ENCODE measurements at regions not wholly inside any gene's neighbourhood (a gene's known extent, or its start where the extent isn't known, plus 50 kb on each side); places are given as distances from the start of the nearest gene placed in this dataset.

- H3K27me3 Mint-ChIP-seq, result no peaks in the 10 kb centered on the region
- no peak for TF ChIP-seq CTCF (conservative IDR thresholded peaks at IDR 0.05)
- H3K9me3 Mint-ChIP-seq, result peaks cover 6% of the 10 kb centered on the region
- DNase-seq (ENCODE audit: extremely low spot score, unreplicated experiment), result no peak
- no peaks in the 10 kb centered on the region for H3K36me3 Mint-ChIP-seq
- no peak overlapping the region for H3K4me3 Mint-ChIP-seq
- peaks cover 10% of the 10 kb centered on the region for H3K4me1 Mint-ChIP-seq (ENCODE audit: unreplicated experiment)
- H3K27ac Mint-ChIP-seq, result no peak overlapping the region
These were observed 375.4 kb upstream of the RSPO3 start for GRCh38 chr6:126743076-126743475.

GRCh38 chr6:126747728-126748540 is 370.5 kb upstream of the RSPO3 start:
- Mint-ChIP-seq H3K27ac (no peak overlapping the region), H3K4me3 (no peak overlapping the region), H3K9me3 (peaks cover 6% of the 10 kb centered on the region), H3K4me1 (ENCODE audit: unreplicated experiment) (no peaks in the 10 kb centered on the region), H3K36me3 (no peaks in the 10 kb centered on the region), H3K27me3 (no peaks in the 10 kb centered on the region)
- no peak for TF ChIP-seq CTCF (conservative IDR thresholded peaks at IDR 0.05)
- no peak for DNase-seq (ENCODE audit: extremely low spot score, unreplicated experiment)

- Mint-ChIP-seq H3K9me3 (peaks cover 15% of the 10 kb centered on the region), H3K27me3 (no peaks in the 10 kb centered on the region), H3K36me3 (no peaks in the 10 kb centered on the region), H3K27ac (no peak overlapping the region), H3K4me1 (ENCODE audit: unreplicated experiment) (no peaks in the 10 kb centered on the region), H3K4me3 (no peak overlapping the region)
- DNase-seq (ENCODE audit: extremely low spot score, unreplicated experiment), result no peak
- no peak for TF ChIP-seq CTCF (conservative IDR thresholded peaks at IDR 0.05)
These were observed 364.9 kb upstream of the RSPO3 start for GRCh38 chr6:126753606-126754005.

- DNase-seq (ENCODE audit: extremely low spot score, unreplicated experiment), result no peak
- no peak for TF ChIP-seq CTCF (conservative IDR thresholded peaks at IDR 0.05)
- Mint-ChIP-seq H3K27me3 (peaks cover 3% of the 10 kb centered on the region), H3K4me3 (no peak overlapping the region), H3K4me1 (ENCODE audit: unreplicated experiment) (peaks cover 5% of the 10 kb centered on the region), H3K27ac (no peak overlapping the region), H3K36me3 (no peaks in the 10 kb centered on the region), H3K9me3 (peaks cover 5% of the 10 kb centered on the region)
These were observed 356.6 kb upstream of the RSPO3 start for GRCh38 chr6:126761854-126762253.

GRCh38 chr6:126764104-126764503 is 354.4 kb upstream of the RSPO3 start:
- peaks cover 3% of the 10 kb centered on the region for H3K27me3 Mint-ChIP-seq
- DNase-seq (ENCODE audit: extremely low spot score, unreplicated experiment), result no peak
- TF ChIP-seq CTCF (conservative IDR thresholded peaks at IDR 0.05), result no peak
- no peaks in the 10 kb centered on the region for H3K9me3 Mint-ChIP-seq
- peaks cover 9% of the 10 kb centered on the region for H3K4me1 Mint-ChIP-seq (ENCODE audit: unreplicated experiment)
- H3K36me3 Mint-ChIP-seq, result no peaks in the 10 kb centered on the region
- no peak overlapping the region for H3K27ac Mint-ChIP-seq
- no peak overlapping the region for H3K4me3 Mint-ChIP-seq

All from type B pancreatic cell (in vitro differentiated cells).